Coronary artery (tissue), 2 donors: ENCODE measurements at regions not wholly inside any gene's neighbourhood (a gene's known extent, or its start where the extent isn't known, plus 50 kb on each side); places are given as distances from the start of the nearest gene placed in this dataset.

Experiments used
- DNase-seq: peaks from one replicate; pipeline ENCODE4 v3.0.0-alpha.2; 2017; ENCODE audit warnings: low spot score
- H3K27ac ChIP-seq, 2 donors: fragments of 200-600 bp; sonication (generic); one replicate each; pipeline ENCODE4 v1.5.1; 2016 to 2019
- H3K4me3 ChIP-seq: fragments of 200-600 bp; sonication (generic); 2 replicates; pipeline ENCODE4 v1.5.1; 2016; ENCODE audit warnings: mild to moderate bottlenecking, moderate library complexity
- TF ChIP-seq, protein P1 (sequence below): fragments of 200-600 bp; sonication (generic); IDR thresholded peaks from one replicate; pipeline ENCODE4 v1.5.1; 2019; ENCODE audit warnings: antibody characterized with exemption

DNA sequence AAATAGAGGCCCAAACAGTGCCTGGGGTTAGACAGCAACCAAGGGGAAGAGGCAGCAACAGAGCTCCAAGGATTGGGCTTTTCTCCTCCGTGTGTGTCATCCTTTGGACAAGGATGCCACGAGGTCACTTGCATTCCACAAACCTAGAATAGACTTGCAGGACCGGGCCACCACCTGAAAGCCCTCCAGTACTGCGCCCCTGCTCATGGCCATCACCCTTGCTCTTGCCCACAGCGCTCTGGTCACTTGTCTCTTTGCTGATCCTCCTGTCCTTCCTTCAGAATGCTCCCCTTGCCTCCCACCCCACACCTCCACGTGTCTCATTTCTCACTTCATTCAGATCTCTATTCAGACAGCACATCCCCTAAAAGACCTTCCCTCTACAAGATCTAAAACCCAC, 247.4 kb downstream of the MATN1 start:
- TF ChIP-seq, protein P1, sequence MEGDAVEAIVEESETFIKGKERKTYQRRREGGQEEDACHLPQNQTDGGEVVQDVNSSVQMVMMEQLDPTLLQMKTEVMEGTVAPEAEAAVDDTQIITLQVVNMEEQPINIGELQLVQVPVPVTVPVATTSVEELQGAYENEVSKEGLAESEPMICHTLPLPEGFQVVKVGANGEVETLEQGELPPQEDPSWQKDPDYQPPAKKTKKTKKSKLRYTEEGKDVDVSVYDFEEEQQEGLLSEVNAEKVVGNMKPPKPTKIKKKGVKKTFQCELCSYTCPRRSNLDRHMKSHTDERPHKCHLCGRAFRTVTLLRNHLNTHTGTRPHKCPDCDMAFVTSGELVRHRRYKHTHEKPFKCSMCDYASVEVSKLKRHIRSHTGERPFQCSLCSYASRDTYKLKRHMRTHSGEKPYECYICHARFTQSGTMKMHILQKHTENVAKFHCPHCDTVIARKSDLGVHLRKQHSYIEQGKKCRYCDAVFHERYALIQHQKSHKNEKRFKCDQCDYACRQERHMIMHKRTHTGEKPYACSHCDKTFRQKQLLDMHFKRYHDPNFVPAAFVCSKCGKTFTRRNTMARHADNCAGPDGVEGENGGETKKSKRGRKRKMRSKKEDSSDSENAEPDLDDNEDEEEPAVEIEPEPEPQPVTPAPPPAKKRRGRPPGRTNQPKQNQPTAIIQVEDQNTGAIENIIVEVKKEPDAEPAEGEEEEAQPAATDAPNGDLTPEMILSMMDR = no peak
- DNase-seq = no peak
- no peak overlapping the region for H3K4me3 ChIP-seq

DNA sequence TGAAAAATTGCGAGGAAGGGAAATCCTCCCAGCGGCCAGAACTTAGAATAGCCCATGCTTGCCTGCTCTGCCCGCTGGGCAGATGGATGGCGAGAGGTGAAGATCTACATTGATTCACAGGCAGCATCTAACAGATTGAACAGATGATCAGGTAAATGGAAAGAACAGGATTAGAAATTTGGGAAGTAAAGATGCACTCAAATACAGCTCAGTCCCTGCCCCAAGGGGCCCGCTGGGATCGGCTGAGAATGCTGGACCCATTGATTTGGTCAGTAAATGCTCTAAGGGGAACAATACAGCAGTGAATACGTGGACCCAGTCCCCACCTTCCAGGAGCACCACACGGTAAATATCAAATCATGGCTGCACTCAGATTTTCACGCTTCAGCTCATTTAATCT, 248.2 kb downstream of the MATN1 start:
- TF ChIP-seq, protein P1 = no peak
- H3K4me3 ChIP-seq = no peak overlapping the region
- no peak for DNase-seq
- no peak overlapping the region for H3K27ac ChIP-seq

More for the DNA sequence above, 247.4 kb downstream of the MATN1 start:
- H3K27ac ChIP-seq = no peak overlapping the region

DNA sequence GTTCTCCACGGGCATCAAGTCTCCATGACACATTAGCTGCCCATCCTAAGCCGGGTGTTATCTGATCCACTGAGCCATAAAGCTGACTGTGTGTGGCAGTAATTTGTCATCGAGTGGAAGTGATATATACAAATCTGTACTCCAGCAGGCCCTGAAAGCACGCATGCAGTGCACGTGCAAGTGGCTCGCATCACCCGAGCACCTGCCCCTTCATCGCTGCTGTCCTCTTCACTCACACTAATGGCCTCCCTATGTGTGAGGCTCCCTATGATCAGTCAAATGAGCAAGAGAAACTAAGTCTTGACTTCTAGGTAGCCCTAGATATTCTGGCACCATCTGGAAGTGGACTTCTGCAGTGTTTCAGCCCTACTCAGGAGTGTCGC, 248.6 kb downstream of the MATN1 start:
- Histone ChIP-seq H3K27ac (no peak overlapping the region), H3K4me3 (no peak overlapping the region)
- DNase-seq = no peak
- TF ChIP-seq, protein P1 = no peak

DNA sequence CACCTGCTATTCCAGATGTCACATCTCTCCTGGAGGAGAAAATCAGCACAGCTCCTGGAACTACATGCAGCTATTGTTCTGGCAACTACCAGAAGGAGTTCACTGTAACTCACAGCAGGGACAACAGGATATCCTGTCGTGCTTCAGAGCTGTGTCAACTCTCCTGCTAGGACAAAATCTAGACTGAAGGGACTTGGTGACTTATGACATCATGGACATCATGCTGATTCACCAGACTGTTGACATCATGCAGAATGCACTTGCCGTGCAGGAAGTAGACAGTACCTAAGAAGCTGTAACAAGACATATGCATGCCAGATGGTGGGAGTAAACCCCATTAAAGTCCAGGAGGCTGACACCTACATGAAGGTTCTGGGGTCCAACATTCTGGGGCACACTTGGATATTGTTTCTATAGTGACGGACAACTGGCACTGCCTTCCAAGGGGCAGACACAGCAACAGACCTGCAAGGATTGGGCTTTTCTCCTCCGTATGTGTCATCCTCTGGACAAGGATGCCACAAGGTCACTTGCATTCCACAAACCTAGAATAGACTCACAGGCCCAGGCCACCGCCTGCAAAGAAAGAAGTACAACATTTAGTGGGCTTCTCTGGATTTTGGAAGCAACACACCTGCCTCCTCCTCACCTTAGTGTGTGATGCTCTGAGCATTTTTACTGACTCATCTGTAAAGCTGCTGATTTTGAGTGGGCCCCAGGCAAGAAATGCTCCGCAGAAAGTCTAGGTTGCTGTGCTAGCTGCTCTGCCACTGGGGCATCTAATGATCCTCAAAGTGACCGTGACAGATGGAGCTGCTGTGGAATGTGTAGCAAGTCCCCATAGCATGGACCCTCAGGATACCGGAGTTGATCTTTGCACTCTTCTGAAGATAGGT, 249.2 kb downstream of the MATN1 start:
- TF ChIP-seq, protein P1 = no peak
- H3K4me3 ChIP-seq = no peak overlapping the region

DNA sequence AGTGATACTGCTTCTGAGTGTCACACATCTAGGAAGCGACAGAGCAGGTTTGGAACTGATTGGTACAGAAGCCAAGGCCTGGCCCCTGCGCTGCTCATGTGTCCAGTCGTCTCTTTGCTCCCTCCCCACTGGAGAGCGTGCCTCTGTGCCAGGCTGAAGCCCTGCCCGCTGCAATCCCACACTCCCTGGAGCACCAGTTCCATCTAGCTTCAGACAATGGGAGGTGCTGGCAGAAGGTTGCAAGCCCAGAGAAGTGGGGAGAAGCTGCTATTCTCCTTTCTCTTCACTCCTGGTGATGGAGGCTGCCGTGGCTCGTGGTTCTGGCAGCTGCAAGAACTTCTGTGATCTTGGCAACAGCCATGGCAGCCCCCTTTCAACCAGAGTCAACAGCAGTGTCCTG, 250.9 kb downstream of the MATN1 start:
- TF ChIP-seq, protein P1 = no peak
- no peak overlapping the region for H3K4me3 ChIP-seq
- H3K27ac ChIP-seq = no peak overlapping the region
- DNase-seq = no peak

More for the DNA sequence above, 249.2 kb downstream of the MATN1 start:
- H3K27ac ChIP-seq = no peak overlapping the region
- no peak for DNase-seq

DNA sequence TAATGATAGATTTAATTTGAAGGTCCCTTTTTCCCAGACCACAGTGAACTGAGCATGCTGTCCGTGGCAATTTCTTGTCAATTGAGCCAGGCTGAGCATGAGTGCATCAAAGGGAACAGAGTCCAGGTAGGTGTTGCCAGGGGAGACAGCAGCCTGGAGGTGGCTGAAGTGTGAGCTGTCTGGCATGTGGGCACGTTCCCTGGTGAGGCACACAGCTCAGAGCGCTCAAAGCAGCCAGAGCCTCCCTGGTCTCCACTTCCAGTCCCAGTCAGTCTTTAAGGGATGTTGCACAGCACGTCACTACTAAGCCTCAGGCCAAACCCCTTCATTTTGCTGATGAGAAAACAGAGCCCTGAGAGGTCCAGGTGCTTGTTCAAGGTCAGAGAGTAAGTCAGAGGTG, 251.4 kb downstream of the MATN1 start:
- TF ChIP-seq, protein P1 = no peak

DNA sequence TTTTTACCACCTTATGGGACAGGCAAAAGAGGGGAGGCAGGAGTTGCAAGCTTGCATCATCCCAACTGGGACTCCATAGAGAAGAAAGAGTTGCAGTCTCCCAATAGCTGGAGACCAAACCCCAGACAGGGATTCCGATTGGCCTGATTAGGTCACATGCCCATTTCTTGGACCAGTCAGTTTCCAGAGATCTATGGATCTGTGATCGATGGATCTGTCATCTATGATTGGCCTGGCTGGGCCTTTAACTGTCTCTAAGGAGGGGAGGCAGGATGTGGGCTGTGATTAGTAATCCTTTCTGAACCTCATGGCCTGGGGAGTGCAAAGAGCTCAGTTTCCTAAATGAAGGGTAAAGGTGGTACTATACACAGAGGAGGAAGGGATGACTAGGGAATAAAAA, 252.1 kb downstream of the MATN1 start:
- TF ChIP-seq, protein P1 = no peak
- no peak overlapping the region for H3K4me3 ChIP-seq
- no peak for DNase-seq
- no peak overlapping the region for H3K27ac ChIP-seq

More for the DNA sequence above, 251.4 kb downstream of the MATN1 start:
- H3K4me3 ChIP-seq = no peak overlapping the region
- no peak for DNase-seq
- H3K27ac ChIP-seq = no peak overlapping the region
